ENCODE measurements at regions not wholly inside any gene's neighbourhood (a gene's known extent, or its start where the extent isn't known, plus 50 kb on each side); places are given as distances from the start of the nearest gene placed in this dataset.

DNA sequence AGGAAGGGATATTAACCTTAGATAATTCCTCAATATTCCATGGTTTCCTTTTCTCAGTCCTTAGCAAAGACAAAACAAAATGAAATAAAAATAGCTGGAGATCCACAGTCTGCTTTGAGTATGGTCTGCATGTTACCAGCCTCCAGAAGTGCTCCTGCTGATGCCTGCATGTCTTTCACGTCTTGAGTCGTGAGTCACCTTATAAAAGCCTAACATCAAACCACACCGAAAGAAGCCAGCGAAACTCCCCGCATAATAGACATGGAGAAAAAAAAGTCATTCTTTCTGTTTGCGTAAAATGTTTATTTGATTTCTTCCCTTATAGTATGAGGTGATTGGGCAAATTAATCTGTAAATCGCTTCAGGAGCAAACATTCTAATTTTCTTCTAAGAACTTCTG, 380.5 kb downstream of the SLCO4C1 start:
- Histone ChIP-seq H3K9me1 (replicated peaks; ENCODE audit: control insufficient read depth, extremely low read depth, insufficient read depth, low read length) (no peaks in the 10 kb centered on the region), H3K27me3 (ENCODE audit: control insufficient read depth in 2 of 2, insufficient read depth in 2 of 2, low read length in 2 of 2) (no peaks in the 10 kb centered on the region), H3K79me2 (ENCODE audit: control insufficient read depth, insufficient read depth, low read length) (no peaks in the 10 kb centered on the region), H3K9me3 (replicated peaks; ENCODE audit: control insufficient read depth, insufficient read depth, low read length) (no peaks in the 10 kb centered on the region), H4K20me1 (replicated peaks; ENCODE audit: control insufficient read depth, extremely low read depth, insufficient read depth, low read length) (no peaks in the 10 kb centered on the region), H3K4me1 (ENCODE audit: control insufficient read depth, extremely low read depth, insufficient read depth, low read length) (no peaks in the 10 kb centered on the region), H3K36me3 (ENCODE audit: control insufficient read depth in 2 of 2, extremely low read depth in 1 of 2, insufficient read depth in 2 of 2, low read length in 2 of 2) (no peaks in the 10 kb centered on the region), H3K4me3 (replicated peaks in 1 of 3; ENCODE audit: insufficient read depth in 1 of 3, low read depth in 1 of 3, low read length in 3 of 3) (no peak overlapping the region), H3K9ac (replicated peaks; ENCODE audit: extremely low read depth, insufficient read depth, low read length) (no peak overlapping the region), H3K27ac (ENCODE audit: insufficient read depth, low read depth, low read length) (no peak overlapping the region), H3K4me2 (ENCODE audit: insufficient read depth, low read length) (no peak overlapping the region), H2AFZ (ENCODE audit: low read depth, low read length) (no peak overlapping the region)
- POLR2A ChIA-PET = no interaction called here
- DNase-seq (ENCODE audit: low read depth, low spot score) (no peak), FAIRE-seq (no peak)
- BruUV-seq (replicated peaks) = no TSS peak
- intact Hi-C loops (cut with micrococcal nuclease) = no loop called here
- CTCF ChIA-PET = no interaction called here
- TF ChIP-seq GATA2 (IDR thresholded peaks at IDR 0.05; ENCODE audit: insufficient read depth, insufficient read length, low read depth, low read length) (no peak), POLR2AphosphoS5 (IDR thresholded peaks at IDR 0.05; ENCODE audit: insufficient read depth, low read depth, low read length) (no peak), MAX (IDR thresholded peaks at IDR 0.05; ENCODE audit: insufficient read depth, insufficient read length) (no peak), FOS (IDR thresholded peaks at IDR 0.05; ENCODE audit: borderline replicate concordance, insufficient read depth, low read length) (no peak), POLR2A (IDR thresholded peaks at IDR 0.05; ENCODE audit: low read depth, low read length) (no peak), JUN (IDR thresholded peaks at IDR 0.05; ENCODE audit: borderline replicate concordance, insufficient read depth, insufficient read length, low read depth) (no peak), MYC (IDR thresholded peaks at IDR 0.05; ENCODE audit: low read depth, low read length) (no peak), EZH2 (IDR thresholded peaks at IDR 0.05; ENCODE audit: borderline replicate concordance, low read depth, low read length, severe bottlenecking) (no peak)
- TF ChIP-seq, protein P1, sequence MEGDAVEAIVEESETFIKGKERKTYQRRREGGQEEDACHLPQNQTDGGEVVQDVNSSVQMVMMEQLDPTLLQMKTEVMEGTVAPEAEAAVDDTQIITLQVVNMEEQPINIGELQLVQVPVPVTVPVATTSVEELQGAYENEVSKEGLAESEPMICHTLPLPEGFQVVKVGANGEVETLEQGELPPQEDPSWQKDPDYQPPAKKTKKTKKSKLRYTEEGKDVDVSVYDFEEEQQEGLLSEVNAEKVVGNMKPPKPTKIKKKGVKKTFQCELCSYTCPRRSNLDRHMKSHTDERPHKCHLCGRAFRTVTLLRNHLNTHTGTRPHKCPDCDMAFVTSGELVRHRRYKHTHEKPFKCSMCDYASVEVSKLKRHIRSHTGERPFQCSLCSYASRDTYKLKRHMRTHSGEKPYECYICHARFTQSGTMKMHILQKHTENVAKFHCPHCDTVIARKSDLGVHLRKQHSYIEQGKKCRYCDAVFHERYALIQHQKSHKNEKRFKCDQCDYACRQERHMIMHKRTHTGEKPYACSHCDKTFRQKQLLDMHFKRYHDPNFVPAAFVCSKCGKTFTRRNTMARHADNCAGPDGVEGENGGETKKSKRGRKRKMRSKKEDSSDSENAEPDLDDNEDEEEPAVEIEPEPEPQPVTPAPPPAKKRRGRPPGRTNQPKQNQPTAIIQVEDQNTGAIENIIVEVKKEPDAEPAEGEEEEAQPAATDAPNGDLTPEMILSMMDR (IDR thresholded peaks at IDR 0.05; ENCODE audit: extremely low read depth in 1 of 2, insufficient read depth in 1 of 2, low read depth in 1 of 2, low read length in 2 of 2) = no peak
- dilution Hi-C loops (cut with MboI; ENCODE audit: extremely low pct_ligation_motif_present, low sequenced_read_pairs) = no loop called here
